Hypothalamus (tissue), 51 donors: ENCODE measurements at regions not wholly inside any gene's neighbourhood (a gene's known extent, or its start where the extent isn't known, plus 50 kb on each side); places are given as distances from the start of the nearest gene placed in this dataset.

ENCODE experiments used
- DNase-seq, 51 donors: peaks; one replicate each; lab custom pipeline; 2025; lab: John Stamatoyannopoulos, UW

- no peak for DNase-seq
These were observed 407.6 kb downstream of the MFSD1 start for GRCh38 chr3:159209459-159209858.

- no peak for DNase-seq
These were observed 408.5 kb downstream of the MFSD1 start for GRCh38 chr3:159210336-159210735.

GRCh38 chr3:159216311-159216710, 414.5 kb downstream of the MFSD1 start:
- DNase-seq: no peak

- no peak for DNase-seq
These were observed 417.4 kb downstream of the MFSD1 start for GRCh38 chr3:159219231-159219630.

GRCh38 chr3:159221335-159221734, 419.5 kb downstream of the MFSD1 start:
- no peak for DNase-seq

GRCh38 chr3:159229116-159229680, 427.3 kb downstream of the MFSD1 start:
- DNase-seq: no peak

- no peak for DNase-seq
These were observed 431.1 kb downstream of the MFSD1 start for GRCh38 chr3:159232966-159233365.

- DNase-seq: no peak
These were observed 431.9 kb downstream of the MFSD1 start for GRCh38 chr3:159233734-159234133.

- DNase-seq: no peak
These were observed 432.5 kb downstream of the MFSD1 start for GRCh38 chr3:159234306-159234705.

GRCh38 chr3:159236321-159236720, 434.5 kb downstream of the MFSD1 start:
- DNase-seq: no peak

GRCh38 chr3:159237226-159237625, 435.4 kb downstream of the MFSD1 start:
- no peak for DNase-seq

- DNase-seq: no peak
These were observed 436.8 kb downstream of the MFSD1 start for GRCh38 chr3:159238646-159239045.

- DNase-seq: no peak
These were observed 437.2 kb downstream of the MFSD1 start for GRCh38 chr3:159239059-159239458.

- no peak for DNase-seq
These were observed 443.1 kb downstream of the MFSD1 start for GRCh38 chr3:159244933-159245332.

GRCh38 chr3:159245871-159246270, 444.0 kb downstream of the MFSD1 start:
- DNase-seq: no peak

GRCh38 chr3:159246385-159246784, 444.5 kb downstream of the MFSD1 start:
- DNase-seq: no peak

GRCh38 chr3:159249472-159250174, 447.8 kb downstream of the MFSD1 start:
- no peak for DNase-seq

GRCh38 chr3:159250961-159251360, 449.1 kb downstream of the MFSD1 start:
- no peak for DNase-seq

- no peak for DNase-seq
These were observed 450.4 kb downstream of the MFSD1 start for GRCh38 chr3:159252274-159252673.

GRCh38 chr3:159252772-159253384, 451.0 kb downstream of the MFSD1 start:
- DNase-seq: no peak

GRCh38 chr3:159253860-159254259, 452.0 kb downstream of the MFSD1 start:
- DNase-seq: no peak

- DNase-seq: no peak
These were observed 456.1 kb downstream of the MFSD1 start for GRCh38 chr3:159257954-159258353.
